BJ (cell line): ENCODE measurements at regions not wholly inside any gene's neighbourhood (a gene's known extent, or its start where the extent isn't known, plus 50 kb on each side); places are given as distances from the start of the nearest gene placed in this dataset.

Source experiments
- CTCF ChIA-PET: fragments of 350-600 bp; formaldehyde crosslinking; extraction: SDS; loops from one replicate; lab custom pipeline; 2021; ENCODE audit warnings: antibody characterized with exemption, inconsistent platforms; lab: Yijun Ruan, JAX
- POLR2A ChIA-PET: fragments of 300-600 bp; sonication (Branson Sonifier 250); formaldehyde crosslinking; extraction: SDS; loops from one replicate; lab custom pipeline; 2021; ENCODE audit warnings: antibody characterized with exemption; lab: Charles Lee
- DNase-seq: peaks from one replicate; pipeline ENCODE4 v3.0.0-alpha.2; 2011; ENCODE audit warnings: low read depth
- H3K27me3 ChIP-seq: 2 replicates; pipeline ENCODE4 v1.6.0; 2011; ENCODE audit warnings: low read length; ENCODE audit not compliant: control insufficient read depth, insufficient read depth
- H3K36me3 ChIP-seq: 2 replicates; pipeline ENCODE4 v1.5.1; 2011; ENCODE audit warnings: low read length; ENCODE audit not compliant: control insufficient read depth, insufficient read depth
- H3K4me3 ChIP-seq: 2 replicates; pipeline ENCODE4 v1.5.1; 2011; ENCODE audit warnings: low read depth, mild to moderate bottlenecking, control low read depth, low read length
- TF ChIP-seq, protein P1 (sequence below): IDR thresholded peaks from 2 replicates; pipeline ENCODE4 v1.5.1; 2011; ENCODE audit warnings: low read depth, mild to moderate bottlenecking, control low read depth, inconsistent platforms, low read length, moderate library complexity; ENCODE audit not compliant: insufficient read depth

DNA sequence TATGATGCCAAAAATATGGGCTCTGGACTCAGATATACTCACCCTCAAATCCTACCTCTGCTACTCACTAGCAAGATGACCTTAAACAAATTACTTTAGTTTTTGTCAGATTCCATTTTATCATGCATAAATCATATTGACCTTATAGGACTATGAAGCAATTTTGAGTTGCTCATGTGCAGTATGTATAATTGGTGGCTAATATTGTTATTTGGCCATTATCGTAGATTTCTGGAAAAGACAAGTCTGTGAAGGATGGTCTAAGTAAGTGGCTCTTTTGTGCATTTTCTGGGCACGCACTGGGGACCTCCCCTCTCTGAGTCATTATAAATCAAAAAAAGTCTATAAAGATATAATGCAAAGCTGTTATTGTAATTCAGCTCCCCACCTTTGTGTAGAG lies 393.0 kb downstream of the FGF10 start:
- ChIA-PET POLR2A (no interaction called here), CTCF (no interaction called here)
- no peak for DNase-seq
- H3K27me3 ChIP-seq, result no peaks in the 10 kb centered on the region
- no peak overlapping the region for H3K4me3 ChIP-seq
- H3K36me3 ChIP-seq, result no peaks in the 10 kb centered on the region
- TF ChIP-seq, protein P1, sequence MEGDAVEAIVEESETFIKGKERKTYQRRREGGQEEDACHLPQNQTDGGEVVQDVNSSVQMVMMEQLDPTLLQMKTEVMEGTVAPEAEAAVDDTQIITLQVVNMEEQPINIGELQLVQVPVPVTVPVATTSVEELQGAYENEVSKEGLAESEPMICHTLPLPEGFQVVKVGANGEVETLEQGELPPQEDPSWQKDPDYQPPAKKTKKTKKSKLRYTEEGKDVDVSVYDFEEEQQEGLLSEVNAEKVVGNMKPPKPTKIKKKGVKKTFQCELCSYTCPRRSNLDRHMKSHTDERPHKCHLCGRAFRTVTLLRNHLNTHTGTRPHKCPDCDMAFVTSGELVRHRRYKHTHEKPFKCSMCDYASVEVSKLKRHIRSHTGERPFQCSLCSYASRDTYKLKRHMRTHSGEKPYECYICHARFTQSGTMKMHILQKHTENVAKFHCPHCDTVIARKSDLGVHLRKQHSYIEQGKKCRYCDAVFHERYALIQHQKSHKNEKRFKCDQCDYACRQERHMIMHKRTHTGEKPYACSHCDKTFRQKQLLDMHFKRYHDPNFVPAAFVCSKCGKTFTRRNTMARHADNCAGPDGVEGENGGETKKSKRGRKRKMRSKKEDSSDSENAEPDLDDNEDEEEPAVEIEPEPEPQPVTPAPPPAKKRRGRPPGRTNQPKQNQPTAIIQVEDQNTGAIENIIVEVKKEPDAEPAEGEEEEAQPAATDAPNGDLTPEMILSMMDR, result no peak

DNA sequence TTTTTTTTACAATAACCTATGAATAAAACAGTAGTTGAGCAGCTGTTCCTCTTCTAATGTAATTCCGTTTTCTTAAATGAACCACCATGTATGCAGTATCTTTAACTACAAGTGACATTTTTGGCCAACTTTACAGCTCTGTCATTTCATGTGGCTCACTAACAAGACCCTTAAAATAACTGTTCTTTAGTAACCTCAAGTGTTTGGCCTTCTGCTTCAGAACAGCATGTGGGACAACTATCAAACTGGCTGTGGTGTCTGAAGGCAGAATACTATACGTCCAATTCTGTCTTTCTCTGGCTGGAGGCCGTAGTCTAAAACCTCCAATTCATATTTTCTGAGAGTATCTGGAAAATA lies 391.4 kb downstream of the NNT start:
- TF ChIP-seq, protein P1, result no peak
- DNase-seq, result no peak
- ChIA-PET POLR2A (no interaction called here), CTCF (no interaction called here)
- Histone ChIP-seq H3K36me3 (no peaks in the 10 kb centered on the region), H3K27me3 (no peaks in the 10 kb centered on the region), H3K4me3 (no peak overlapping the region)

DNA sequence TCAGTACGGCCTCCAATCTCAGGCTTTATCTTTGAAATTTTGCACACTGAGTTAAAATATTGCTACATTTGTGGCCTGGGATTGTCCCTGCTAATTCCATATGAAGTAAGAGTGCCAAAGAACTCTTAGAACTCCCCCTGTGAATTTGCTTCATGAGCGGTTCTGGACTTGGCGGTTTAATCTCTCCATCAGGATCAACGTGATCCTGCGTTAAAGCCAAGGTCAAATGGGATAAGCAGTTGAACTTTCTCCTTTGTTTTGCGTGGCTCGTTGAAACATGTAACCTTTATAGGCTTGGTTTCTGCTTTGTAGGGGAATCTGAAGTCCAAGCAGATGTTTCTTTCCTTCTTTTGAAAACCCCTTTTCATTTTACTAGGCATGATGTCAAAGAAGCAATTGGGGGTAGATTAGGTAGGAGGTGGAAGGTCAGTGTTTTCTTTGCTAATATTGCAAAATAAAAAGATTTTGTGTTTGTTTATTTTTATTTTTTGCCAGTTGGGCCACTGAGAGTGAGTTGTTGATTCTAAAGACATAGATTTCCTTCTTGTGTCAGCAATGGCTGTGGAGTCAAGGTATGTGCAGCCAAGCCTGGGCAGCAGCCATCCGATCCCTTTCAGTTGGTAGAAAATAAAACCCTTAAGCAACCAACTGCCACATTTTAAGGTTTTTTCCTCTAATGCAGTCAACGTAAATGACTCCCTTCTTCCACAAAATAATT lies 390.8 kb downstream of the NNT start:
- H3K36me3 ChIP-seq, result no peaks in the 10 kb centered on the region
- no peaks in the 10 kb centered on the region for H3K27me3 ChIP-seq
- no peak overlapping the region for H3K4me3 ChIP-seq
- DNase-seq, result no peak
- ChIA-PET POLR2A (no interaction called here), CTCF (no interaction called here)
- TF ChIP-seq, protein P1, result no peak

DNA sequence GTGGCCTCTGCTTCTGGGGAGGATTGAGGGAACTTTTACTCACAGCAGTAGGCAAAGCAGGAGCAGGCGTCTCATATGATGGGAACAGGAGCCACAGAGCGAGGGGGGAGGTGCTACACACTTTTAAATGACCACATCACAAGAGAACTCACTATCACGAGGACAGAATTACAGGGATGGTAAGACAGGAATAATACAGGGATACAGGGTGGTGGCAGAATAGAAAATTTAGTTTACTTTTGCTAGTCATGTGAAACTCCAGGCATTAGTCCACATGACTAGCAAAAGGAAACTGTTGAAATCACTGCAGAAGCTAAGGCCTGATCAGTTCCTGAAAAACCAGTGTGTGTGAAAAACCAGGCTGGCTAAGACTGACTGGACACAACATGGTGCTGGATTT lies 382.4 kb downstream of the NNT start:
- no peaks in the 10 kb centered on the region for H3K36me3 ChIP-seq
- TF ChIP-seq, protein P1, result no peak
- H3K27me3 ChIP-seq, result no peaks in the 10 kb centered on the region
- POLR2A ChIA-PET, result no interaction called here
- no peak for DNase-seq
- H3K4me3 ChIP-seq, result no peak overlapping the region
- CTCF ChIA-PET, result no interaction called here

DNA sequence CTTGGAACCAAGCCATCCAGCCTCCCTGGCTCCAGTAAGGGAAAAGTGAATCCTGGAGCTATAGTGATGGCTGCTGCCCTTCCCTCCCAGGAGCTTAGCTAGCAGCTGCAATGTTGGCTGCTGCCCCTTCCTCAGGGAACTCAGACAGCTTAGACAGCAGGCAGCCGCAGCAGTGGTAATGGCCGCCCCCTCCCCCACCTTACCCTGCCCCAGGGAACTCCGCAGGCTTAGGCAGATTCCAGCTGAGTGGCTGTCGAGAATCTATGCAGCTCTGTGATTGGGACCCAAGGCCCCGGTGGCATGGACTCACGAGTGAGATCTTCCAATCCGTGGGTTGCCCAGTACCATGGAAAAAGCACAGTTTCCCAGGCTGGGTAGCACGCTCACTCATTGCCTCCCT lies 378.6 kb downstream of the NNT start:
- H3K36me3 ChIP-seq, result no peaks in the 10 kb centered on the region

More for the DNA sequence above, 378.6 kb downstream of the NNT start:
- Histone ChIP-seq H3K4me3 (no peak overlapping the region), H3K27me3 (no peaks in the 10 kb centered on the region)
- TF ChIP-seq, protein P1, result no peak
- DNase-seq, result no peak
- CTCF ChIA-PET, result no interaction called here
- POLR2A ChIA-PET, result no interaction called here
